ENCODE measurements at regions not wholly inside any gene's neighbourhood (a gene's known extent, or its start where the extent isn't known, plus 50 kb on each side); places are given as distances from the start of the nearest gene placed in this dataset.

DNA sequence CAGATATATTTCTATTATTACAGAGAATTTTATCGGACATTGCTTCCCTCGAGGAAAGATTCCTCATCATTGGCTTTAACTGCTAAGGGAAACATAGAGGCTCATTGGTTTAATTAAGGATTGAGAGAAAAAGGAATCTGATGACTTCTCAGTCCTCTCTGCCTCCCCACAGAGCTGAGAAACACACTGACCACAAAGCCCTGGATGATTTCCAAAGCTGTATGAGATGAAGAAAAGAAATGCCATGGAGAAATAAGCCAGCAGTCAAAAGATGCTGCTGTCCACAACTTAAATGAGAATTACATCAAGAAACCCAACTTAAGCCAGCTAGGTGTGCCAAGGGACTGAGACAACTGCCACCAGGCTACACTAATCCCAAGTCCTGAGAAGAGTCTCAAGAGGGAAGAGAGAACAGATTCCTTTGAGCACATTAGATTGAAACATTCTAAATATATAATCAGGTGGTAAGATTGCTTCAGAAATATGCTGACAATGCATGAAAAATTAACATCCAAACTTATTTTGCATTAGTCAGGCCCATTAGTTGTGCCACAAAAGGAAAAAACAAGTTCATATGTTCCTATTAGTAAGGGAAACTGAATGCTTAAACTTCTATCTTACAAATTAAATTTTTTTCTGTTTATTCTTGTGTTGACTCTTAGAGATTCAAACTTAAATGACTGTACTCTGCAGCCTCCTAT lies 308.1 kb upstream of the CYRIA start:
- Histone ChIP-seq H3K4me2 (ENCODE audit: control insufficient read depth, extremely low read depth, insufficient read depth, low read depth, low read length) (no peak overlapping the region), H3K9ac (ENCODE audit: control insufficient read depth, extremely low read depth, insufficient read depth, low read length) (no peak overlapping the region), H3K27ac (ENCODE audit: control insufficient read depth, insufficient read depth, low read length) (no peak overlapping the region), H3K36me3 (ENCODE audit: control insufficient read depth in 2 of 2, extremely low read depth in 1 of 2, insufficient read depth in 2 of 2, low read length in 2 of 2) (no peaks in the 10 kb centered on the region), H3K9me3 (ENCODE audit: control insufficient read depth, low read depth, low read length) (no peaks in the 10 kb centered on the region), H3K4me3 (ENCODE audit: control insufficient read depth in 2 of 3, extremely low read depth in 1 of 3, insufficient read depth in 2 of 3, low read depth in 1 of 3, low read length in 3 of 3) (no peak overlapping the region), H3K4me1 (ENCODE audit: control insufficient read depth, extremely low read depth, insufficient read depth, low read length) (no peaks in the 10 kb centered on the region), H3K79me2 (ENCODE audit: control insufficient read depth, insufficient read depth, low read length) (no peaks in the 10 kb centered on the region), H2AFZ (ENCODE audit: control insufficient read depth, low read length) (no peak overlapping the region), H4K20me1 (ENCODE audit: control insufficient read depth, extremely low read depth, insufficient read depth, low read length) (no peaks in the 10 kb centered on the region), H3K27me3 (ENCODE audit: control insufficient read depth, extremely low read depth, insufficient read depth, low read length) (no peaks in the 10 kb centered on the region), H3K9me1 (ENCODE audit: control insufficient read depth, extremely low read depth, insufficient read depth, low read length) (no peaks in the 10 kb centered on the region)
- dilution Hi-C loops (cut with MboI; ENCODE audit: extremely low pct_ligation_motif_present, low sequenced_read_pairs) = no loop called here
- FAIRE-seq (no peak), DNase-seq (ENCODE audit: low read depth, low spot score) (no peak)
- TF ChIP-seq, protein P1, sequence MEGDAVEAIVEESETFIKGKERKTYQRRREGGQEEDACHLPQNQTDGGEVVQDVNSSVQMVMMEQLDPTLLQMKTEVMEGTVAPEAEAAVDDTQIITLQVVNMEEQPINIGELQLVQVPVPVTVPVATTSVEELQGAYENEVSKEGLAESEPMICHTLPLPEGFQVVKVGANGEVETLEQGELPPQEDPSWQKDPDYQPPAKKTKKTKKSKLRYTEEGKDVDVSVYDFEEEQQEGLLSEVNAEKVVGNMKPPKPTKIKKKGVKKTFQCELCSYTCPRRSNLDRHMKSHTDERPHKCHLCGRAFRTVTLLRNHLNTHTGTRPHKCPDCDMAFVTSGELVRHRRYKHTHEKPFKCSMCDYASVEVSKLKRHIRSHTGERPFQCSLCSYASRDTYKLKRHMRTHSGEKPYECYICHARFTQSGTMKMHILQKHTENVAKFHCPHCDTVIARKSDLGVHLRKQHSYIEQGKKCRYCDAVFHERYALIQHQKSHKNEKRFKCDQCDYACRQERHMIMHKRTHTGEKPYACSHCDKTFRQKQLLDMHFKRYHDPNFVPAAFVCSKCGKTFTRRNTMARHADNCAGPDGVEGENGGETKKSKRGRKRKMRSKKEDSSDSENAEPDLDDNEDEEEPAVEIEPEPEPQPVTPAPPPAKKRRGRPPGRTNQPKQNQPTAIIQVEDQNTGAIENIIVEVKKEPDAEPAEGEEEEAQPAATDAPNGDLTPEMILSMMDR (optimal IDR thresholded peaks at IDR 0.05 in 1 of 3, IDR thresholded peaks at IDR 0.05 in 1 of 3, conservative IDR thresholded peaks at IDR 0.05 in 1 of 3; ENCODE audit: extremely low read depth in 1 of 3, insufficient read depth in 2 of 3, low read length in 3 of 3) = no peak
- TF ChIP-seq EZH2 (IDR thresholded peaks at IDR 0.05; ENCODE audit: low read length) = no peak

DNA sequence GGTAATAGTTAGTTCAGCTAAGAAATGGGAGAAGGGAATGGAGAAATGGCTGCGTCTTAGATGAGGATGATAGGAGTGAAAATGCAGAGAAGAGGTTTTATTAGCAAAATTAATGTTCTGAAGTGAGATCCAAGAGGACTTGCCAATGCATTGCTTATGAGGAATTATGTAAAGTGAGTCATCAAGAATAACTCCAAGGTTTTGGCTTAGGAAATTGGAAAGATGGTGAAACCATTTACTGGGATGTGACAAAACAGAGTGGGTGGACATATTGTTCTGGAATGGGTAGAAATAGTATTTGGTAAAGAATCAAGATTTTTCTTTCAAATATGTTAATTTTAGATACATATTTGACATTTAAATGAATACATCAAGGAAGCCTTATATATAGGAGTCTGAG lies 306.6 kb upstream of the CYRIA start:
- Histone ChIP-seq H3K27ac (ENCODE audit: control insufficient read depth, insufficient read depth, low read length) (no peak overlapping the region), H3K79me2 (ENCODE audit: control insufficient read depth, insufficient read depth, low read length) (no peaks in the 10 kb centered on the region), H4K20me1 (ENCODE audit: control insufficient read depth, extremely low read depth, insufficient read depth, low read length) (no peaks in the 10 kb centered on the region), H3K36me3 (ENCODE audit: control insufficient read depth in 2 of 2, extremely low read depth in 1 of 2, insufficient read depth in 2 of 2, low read length in 2 of 2) (no peaks in the 10 kb centered on the region), H3K9ac (ENCODE audit: control insufficient read depth, extremely low read depth, insufficient read depth, low read length) (no peak overlapping the region), H3K9me3 (ENCODE audit: control insufficient read depth, low read depth, low read length) (no peaks in the 10 kb centered on the region), H3K4me2 (ENCODE audit: control insufficient read depth, extremely low read depth, insufficient read depth, low read depth, low read length) (no peak overlapping the region), H3K4me1 (ENCODE audit: control insufficient read depth, extremely low read depth, insufficient read depth, low read length) (no peaks in the 10 kb centered on the region), H3K4me3 (ENCODE audit: control insufficient read depth in 2 of 3, extremely low read depth in 1 of 3, insufficient read depth in 2 of 3, low read depth in 1 of 3, low read length in 3 of 3) (no peak overlapping the region), H2AFZ (ENCODE audit: control insufficient read depth, low read length) (no peak overlapping the region), H3K9me1 (ENCODE audit: control insufficient read depth, extremely low read depth, insufficient read depth, low read length) (no peaks in the 10 kb centered on the region), H3K27me3 (ENCODE audit: control insufficient read depth, extremely low read depth, insufficient read depth, low read length) (no peaks in the 10 kb centered on the region)
- TF ChIP-seq, protein P1 (optimal IDR thresholded peaks at IDR 0.05 in 1 of 3, IDR thresholded peaks at IDR 0.05 in 1 of 3, conservative IDR thresholded peaks at IDR 0.05 in 1 of 3; ENCODE audit: extremely low read depth in 1 of 3, insufficient read depth in 2 of 3, low read length in 3 of 3) = no peak
- TF ChIP-seq EZH2 (IDR thresholded peaks at IDR 0.05; ENCODE audit: low read length) = no peak
- dilution Hi-C loops (cut with MboI; ENCODE audit: extremely low pct_ligation_motif_present, low sequenced_read_pairs) = no loop called here
- DNase-seq (ENCODE audit: low read depth, low spot score) = no peak
- no peak for FAIRE-seq
